Activated effector memory CD4-positive, alpha-beta T cell treated with Interleukin-2 at 50 U/mL for 16 hours (primary cell): ENCODE measurements at regions not wholly inside any gene's neighbourhood (a gene's known extent, or its start where the extent isn't known, plus 50 kb on each side); places are given as distances from the start of the nearest gene placed in this dataset.
"Not testable (repeated sequence)": the region's sequence is repeated elsewhere in the genome, so short reads cannot be mapped to it uniquely, and the experiment has no call there.

Experiments
- DNase-seq: peaks from one replicate; pipeline ENCODE4 v3.0.0-alpha.2; 2020

DNA sequence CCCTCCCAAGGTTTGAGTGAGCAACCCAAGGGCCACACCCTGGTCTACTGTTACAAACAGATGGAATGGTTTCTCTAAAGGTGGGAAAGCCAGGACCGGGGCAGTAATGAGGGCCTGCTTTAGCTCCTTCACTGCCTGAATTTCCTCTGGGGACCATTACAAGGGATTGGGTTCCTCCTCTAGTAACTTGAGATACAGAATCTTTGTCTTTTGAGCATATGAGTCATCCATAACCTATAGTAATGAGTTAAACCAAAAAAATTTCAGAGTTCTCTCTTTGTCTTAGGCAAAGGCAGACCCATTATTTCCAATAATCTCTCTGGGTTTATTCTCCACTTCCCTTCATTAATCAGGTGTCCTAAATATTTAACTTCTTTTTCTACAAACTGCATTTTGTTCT lies 618.8 kb downstream of the HINT1 start:
- DNase-seq, result no peak

DNA sequence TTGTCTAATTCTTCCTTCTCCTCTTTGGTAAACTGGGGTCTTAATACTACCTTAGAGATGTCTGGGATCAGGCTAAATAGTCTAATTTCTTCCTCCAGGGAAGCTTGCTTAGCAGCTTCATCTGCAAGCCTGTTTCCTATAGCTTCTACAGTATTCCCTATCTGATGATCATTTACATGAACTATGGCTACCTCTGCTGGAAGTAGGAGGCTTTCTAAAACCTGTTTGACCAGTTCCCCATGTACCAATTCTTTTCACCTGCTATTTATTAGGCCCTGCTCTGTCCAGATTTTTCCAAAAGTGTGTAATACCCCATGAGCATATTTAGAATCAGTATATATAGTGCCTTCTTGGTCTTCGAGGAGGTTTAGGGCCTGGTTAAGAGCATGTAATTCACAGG lies 619.8 kb downstream of the HINT1 start:
- no peak for DNase-seq

GRCh38 chr5:130541617-130542221 lies 623.3 kb downstream of the HINT1 start:
- no peak for DNase-seq

- DNase-seq, result no peak
These were observed 628.4 kb downstream of the HINT1 start for GRCh38 chr5:130536691-130537090.

DNA sequence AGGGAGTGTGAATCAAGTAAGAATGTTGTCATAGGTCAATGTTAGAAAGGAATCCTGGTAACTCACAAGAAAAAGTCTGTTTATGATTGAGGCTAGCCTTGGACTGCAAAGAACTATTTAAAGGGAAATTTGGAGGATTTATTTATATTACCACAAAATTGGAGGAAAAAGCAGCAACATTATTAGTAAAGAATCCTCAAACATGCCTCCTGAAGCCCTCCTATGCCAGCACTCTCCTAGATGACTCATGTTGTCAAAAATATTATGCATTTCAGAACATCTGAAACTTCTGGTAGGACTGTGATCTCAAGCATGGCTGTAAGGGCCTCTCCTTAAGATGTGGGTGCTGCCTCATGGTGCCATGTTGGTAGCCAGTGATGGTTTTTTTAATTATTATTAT lies 628.5 kb downstream of the CHSY3 start:
- no peak for DNase-seq

DNA sequence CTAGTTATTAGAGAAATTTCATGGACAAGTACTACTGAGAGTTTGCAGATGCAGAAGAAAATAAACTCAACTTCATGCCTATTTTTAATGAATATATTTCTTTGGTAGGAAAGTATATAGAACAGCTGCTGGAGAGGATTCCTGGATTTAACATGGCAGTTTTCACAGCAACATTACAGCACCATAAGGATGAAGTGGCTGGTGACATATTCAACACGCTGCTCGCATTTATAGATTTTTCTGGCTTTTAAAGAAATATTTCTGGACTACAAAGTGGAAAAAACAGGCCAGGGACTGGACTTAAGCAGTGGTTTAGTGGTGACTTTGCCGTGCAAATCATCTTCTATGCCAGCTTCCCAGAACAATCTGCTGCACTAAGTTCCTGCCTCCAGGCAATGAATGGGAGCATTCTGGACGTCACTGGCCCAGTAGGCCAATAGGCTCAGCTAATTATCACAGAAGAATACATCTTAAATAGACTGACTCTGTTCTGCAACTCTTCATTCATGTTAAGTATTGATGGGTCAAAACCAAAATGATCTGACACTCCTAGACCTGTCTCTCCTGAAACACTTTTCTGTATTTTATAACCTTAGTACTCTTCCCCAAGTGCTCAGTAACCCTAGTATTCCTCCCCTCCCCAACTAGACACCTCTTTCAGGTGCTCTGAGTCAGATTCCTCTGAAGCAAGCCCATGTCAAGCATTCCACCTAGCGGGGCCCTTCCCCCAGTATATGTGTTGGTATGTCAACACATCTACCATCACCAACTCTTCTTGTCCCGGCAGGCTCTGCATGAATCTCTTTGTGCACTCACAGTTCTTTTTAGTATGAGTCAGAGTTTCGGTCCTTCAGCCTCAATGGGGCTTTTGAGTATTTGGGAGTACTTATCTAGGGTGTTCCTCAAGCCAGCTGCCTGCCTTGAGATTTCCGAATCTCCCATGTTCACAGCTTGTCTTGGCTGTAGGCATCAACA lies 625.5 kb downstream of the CHSY3 start:
- no peak for DNase-seq

- no peak for DNase-seq
These were observed 624.8 kb downstream of the CHSY3 start for GRCh38 chr5:130529111-130529510.

DNA sequence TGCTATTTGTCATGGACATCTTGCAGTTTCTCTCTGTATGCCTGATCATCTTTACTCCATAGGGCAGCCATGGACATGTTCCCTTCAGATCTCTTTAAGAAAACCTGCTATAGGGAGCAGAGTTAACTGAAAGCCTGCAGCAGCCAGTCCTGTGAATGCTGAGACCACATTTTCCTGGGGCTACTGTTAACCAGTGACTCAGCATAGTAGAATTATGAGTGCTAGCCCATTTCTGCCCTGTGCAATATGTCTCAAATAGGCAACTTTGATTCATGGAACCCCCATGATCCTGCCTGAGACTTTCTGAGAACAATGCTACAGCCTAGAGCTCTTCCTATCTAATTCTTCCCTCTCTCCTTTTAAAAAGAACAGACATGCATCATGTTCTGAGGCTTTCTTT lies 624.2 kb downstream of the CHSY3 start:
- DNase-seq, result no peak

DNA sequence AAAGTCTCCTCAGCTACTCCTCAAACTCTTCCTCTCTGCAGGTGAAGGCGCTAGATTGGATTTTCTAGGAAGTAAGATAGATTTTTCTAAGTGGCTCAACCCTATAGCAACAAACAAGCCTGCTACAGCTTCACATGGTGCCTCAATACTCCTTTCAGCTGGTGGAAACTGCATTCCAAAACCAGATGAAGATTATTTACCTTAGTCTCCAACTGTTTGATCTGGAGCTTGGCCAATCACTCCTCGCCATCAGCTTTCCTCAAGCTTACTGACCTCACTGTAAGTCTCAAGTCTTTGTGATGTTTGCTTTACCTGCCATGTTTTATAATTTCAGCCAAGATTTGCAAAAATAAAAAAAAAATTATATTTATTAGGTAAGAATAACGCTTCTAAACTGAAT lies 622.4 kb downstream of the CHSY3 start:
- DNase-seq, result no peak

- no peak for DNase-seq
These were observed 615.9 kb downstream of the CHSY3 start for GRCh38 chr5:130520211-130520610.

DNA sequence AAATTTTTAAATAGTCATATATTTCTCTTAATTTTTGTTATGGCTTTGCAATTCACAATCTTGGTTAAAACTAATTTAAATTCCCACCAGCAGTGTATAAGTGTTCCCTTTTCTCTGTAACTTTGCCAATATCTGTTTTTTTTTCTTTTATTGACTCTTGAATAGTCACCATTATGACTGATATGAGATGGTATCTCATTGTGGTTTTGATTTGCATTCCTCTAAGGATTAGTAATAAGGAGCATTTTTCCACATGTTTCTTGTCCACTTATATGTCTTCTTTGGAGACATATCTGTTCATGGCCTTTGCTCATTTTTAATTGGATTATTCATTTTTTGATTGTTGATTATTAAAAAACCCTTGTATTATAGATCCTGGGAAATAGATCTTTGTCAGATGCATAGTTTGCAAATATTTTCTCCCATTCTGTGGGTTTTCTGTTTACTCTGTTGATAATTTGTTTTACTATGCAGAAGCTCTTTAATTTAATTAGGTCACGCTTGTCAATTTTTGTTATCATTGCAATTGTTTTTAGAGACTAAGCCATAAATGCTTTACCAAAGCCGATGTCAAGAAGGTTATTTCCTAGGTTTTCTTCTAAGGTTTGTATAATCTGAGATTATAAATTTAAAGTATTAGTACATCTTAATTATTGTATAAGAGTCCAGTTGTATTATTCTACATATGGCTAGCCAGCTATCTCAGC lies 610.9 kb downstream of the CHSY3 start:
- no peak for DNase-seq

- DNase-seq, result no peak
These were observed 598.4 kb downstream of the CHSY3 start for GRCh38 chr5:130502702-130503101.

GRCh38 chr5:130501151-130501865 lies 597.0 kb downstream of the CHSY3 start:
- DNase-seq, result no peak

- DNase-seq, result not testable (repeated sequence)
These were observed 596.2 kb downstream of the CHSY3 start for GRCh38 chr5:130500495-130500894.

DNA sequence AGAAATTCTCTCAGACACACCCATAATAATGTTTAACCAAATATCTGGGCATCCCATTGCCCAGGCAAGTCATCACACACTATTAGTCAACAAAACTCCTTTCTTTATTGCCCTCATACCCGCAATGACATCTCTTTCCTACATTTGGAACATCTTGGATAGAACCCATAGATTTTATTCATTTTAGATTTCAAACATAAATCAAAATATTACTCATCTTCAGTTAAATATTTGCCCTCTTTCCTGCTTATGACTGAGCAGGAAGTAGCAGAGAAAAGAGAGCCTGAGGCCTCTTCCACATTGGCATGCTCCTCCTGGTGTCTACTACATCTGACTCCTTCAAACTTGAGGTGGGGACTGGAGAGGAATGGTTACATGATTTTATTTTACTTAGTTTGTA lies 592.0 kb downstream of the CHSY3 start:
- DNase-seq, result no peak

DNA sequence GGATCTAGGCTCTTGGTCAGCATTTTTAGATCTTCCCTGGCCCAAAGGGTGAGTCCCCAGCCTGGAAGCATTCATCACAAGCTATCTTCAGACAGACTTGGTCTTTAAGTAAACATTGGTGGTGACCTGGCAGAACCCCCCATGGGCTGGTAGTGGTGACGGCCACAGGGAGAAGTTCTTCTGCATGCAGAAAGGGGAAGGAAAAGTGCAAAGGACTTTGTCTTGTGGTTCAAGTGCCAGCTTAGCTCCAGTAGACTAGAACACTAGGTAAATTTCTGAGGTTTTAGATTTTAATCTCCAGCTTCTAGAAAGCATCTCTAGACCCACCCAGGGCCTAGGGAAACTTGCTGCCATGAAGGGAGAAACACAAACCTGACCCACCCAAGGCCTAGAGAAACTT lies 584.0 kb downstream of the CHSY3 start:
- DNase-seq, result no peak

DNA sequence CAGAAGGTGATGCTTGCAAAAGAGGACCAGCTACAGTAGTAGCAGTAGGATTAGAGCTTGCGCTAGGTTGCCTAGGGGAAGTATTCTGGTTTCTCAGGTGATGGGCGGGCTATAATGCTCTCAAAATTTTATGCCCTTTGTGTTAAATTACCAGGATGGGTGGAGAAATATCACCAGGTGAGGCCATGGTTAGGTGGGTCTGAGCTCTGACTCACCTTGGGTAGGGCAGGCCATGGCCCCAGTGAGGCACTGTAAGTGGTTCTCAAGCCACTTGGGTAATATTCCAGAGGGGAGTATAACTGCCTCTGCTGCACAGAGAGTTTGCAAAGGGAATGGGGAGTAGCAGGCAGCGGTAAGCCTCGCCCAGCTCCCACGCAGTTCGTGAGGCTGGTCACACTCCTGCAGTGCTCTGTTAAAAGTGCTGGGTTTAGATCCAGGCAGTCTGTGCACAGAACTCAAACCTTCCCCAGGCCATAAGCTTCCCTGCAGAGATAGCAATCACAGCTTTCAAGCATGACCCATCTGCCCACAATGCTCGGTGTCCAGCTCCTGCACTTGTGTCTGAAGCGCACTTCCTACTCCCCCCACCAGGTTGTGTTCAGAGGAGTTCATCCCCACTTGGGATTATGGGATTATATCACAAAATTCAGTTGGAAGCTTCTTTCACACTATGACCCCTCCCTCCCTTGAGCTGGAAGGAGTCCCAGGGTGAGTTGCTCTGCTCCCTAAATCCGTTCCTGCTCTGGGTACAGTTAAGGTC lies 575.0 kb downstream of the CHSY3 start:
- DNase-seq, result no peak

DNA sequence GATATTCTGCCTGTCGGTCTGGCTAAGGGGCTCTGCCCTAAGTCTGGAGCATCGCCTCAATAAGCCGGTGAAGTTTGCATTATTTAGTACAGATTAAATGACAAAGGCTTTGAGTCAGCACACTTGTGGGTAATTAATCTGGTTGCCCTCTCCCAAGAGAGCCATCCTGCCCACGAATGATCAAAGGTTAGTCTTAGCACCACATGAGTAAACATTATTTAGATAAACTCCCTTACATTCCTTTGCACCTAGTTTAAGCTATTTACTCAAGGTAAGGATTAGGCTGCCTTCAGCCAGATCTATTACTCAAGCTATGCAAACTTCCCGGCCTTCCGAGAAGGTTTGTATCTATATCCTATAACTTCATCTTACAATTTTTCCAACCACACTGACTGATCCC lies 572.1 kb downstream of the CHSY3 start:
- DNase-seq, result no peak

GRCh38 chr5:130462516-130462915 lies 558.3 kb downstream of the CHSY3 start:
- DNase-seq, result no peak

DNA sequence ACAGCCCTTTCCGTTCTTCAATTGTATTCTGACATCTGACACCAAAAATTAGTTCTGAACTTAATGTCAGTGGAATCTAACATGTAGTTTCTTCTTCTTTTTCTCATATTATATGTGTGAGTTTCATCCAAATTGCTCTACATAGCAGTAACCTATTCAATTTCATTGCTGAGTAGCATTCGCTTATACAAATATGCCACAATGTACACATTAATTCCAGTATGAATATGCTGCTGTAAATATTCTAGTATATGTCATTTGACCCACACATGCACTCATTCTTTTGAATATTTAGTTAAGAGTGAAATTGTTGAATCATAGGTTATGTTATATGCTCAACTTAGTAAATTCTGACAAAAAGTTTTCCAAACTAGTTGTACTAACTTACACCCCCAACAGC lies 550.9 kb downstream of the CHSY3 start:
- no peak for DNase-seq

GRCh38 chr5:130452744-130453143 lies 548.5 kb downstream of the CHSY3 start:
- DNase-seq, result no peak

DNA sequence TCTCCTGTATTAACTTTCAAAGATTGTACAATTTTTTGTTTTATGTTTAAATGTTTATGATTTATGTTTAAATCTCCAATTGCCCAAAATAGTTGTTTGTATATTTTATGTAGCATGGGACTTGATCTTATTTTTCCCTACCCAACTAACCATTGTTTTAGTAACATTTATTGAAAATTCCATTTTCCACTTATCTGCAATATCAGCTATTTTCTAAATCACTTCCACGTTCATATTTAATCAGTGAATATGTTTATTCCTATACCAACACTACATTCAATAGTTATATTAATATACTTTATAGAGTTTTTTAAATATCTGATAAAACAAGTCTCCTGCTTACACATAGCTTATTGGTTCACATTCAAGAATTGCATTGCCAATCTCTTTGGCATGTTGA lies 532.2 kb downstream of the CHSY3 start:
- no peak for DNase-seq
